ENCODE measurements at regions not wholly inside any gene's neighbourhood (a gene's known extent, or its start where the extent isn't known, plus 50 kb on each side); places are given as distances from the start of the nearest gene placed in this dataset.

GRCh38 chr2:147097747-147098146 is 747.1 kb upstream of the ACVR2A start:
- Histone ChIP-seq H3K9me3 (ENCODE audit: severe bottlenecking) (no peaks in the 10 kb centered on the region), H3K36me3 (no peaks in the 10 kb centered on the region)
- DNase-seq: no peak

GRCh38 chr2:147096671-147097070 is 748.2 kb upstream of the ACVR2A start:
- no peak for TF ChIP-seq CTCF (IDR thresholded peaks at IDR 0.05; ENCODE audit: low read depth, low read length)
- DNase-seq: no peak
- H3K4me3 ChIP-seq (ENCODE audit: low read depth, low read length): no peak overlapping the region
- H3K9me3 ChIP-seq (ENCODE audit: severe bottlenecking): no peaks in the 10 kb centered on the region
- H3K27me3 ChIP-seq (ENCODE audit: insufficient read depth, low read depth, severe bottlenecking): no peaks in the 10 kb centered on the region
- H3K36me3 ChIP-seq: no peaks in the 10 kb centered on the region
- H3K27ac ChIP-seq: no peak overlapping the region

More at GRCh38 chr2:147097747-147098146, 747.1 kb upstream of the ACVR2A start:
- no peak overlapping the region for H3K27ac ChIP-seq
- H3K4me3 ChIP-seq (ENCODE audit: low read depth, low read length): no peak overlapping the region
- TF ChIP-seq CTCF (IDR thresholded peaks at IDR 0.05; ENCODE audit: low read depth, low read length): no peak
- no peaks in the 10 kb centered on the region for H3K27me3 ChIP-seq (ENCODE audit: insufficient read depth, low read depth, severe bottlenecking)

- H3K27me3 ChIP-seq (ENCODE audit: insufficient read depth, low read depth, severe bottlenecking): no peaks in the 10 kb centered on the region
- TF ChIP-seq CTCF (IDR thresholded peaks at IDR 0.05; ENCODE audit: low read depth, low read length): no peak
- H3K36me3 ChIP-seq: no peaks in the 10 kb centered on the region
- no peak overlapping the region for H3K27ac ChIP-seq
- no peaks in the 10 kb centered on the region for H3K9me3 ChIP-seq (ENCODE audit: severe bottlenecking)
- H3K4me3 ChIP-seq (ENCODE audit: low read depth, low read length): no peak overlapping the region
- DNase-seq: no peak
Measured at GRCh38 chr2:147095376-147095775, 749.5 kb upstream of the ACVR2A start.

GRCh38 chr2:147094077-147094476 is 750.8 kb upstream of the ACVR2A start:
- TF ChIP-seq CTCF (IDR thresholded peaks at IDR 0.05; ENCODE audit: low read depth, low read length): no peak
- Histone ChIP-seq H3K36me3 (no peaks in the 10 kb centered on the region), H3K4me3 (ENCODE audit: low read depth, low read length) (no peak overlapping the region), H3K27me3 (ENCODE audit: insufficient read depth, low read depth, severe bottlenecking) (no peaks in the 10 kb centered on the region), H3K9me3 (ENCODE audit: severe bottlenecking) (no peaks in the 10 kb centered on the region), H3K27ac (no peak overlapping the region)
- DNase-seq: no peak

- Histone ChIP-seq H3K36me3 (no peaks in the 10 kb centered on the region), H3K27ac (no peak overlapping the region), H3K9me3 (ENCODE audit: severe bottlenecking) (no peaks in the 10 kb centered on the region), H3K27me3 (ENCODE audit: insufficient read depth, low read depth, severe bottlenecking) (no peaks in the 10 kb centered on the region), H3K4me3 (ENCODE audit: low read depth, low read length) (no peak overlapping the region)
- no peak for DNase-seq
- no peak for TF ChIP-seq CTCF (IDR thresholded peaks at IDR 0.05; ENCODE audit: low read depth, low read length)
Measured at GRCh38 chr2:147092266-147092665, 752.6 kb upstream of the ACVR2A start.

- DNase-seq: no peak
- no peaks in the 10 kb centered on the region for H3K9me3 ChIP-seq (ENCODE audit: severe bottlenecking)
- TF ChIP-seq CTCF (IDR thresholded peaks at IDR 0.05; ENCODE audit: low read depth, low read length): no peak
- no peak overlapping the region for H3K4me3 ChIP-seq (ENCODE audit: low read depth, low read length)
- H3K36me3 ChIP-seq: no peaks in the 10 kb centered on the region
- H3K27ac ChIP-seq: no peak overlapping the region
- H3K27me3 ChIP-seq (ENCODE audit: insufficient read depth, low read depth, severe bottlenecking): no peaks in the 10 kb centered on the region
Measured at GRCh38 chr2:147091448-147091847, 753.4 kb upstream of the ACVR2A start.

Measured in WERI-Rb-1 (cell line).